GM23248 (cell line): ENCODE measurements at regions not wholly inside any gene's neighbourhood (a gene's known extent, or its start where the extent isn't known, plus 50 kb on each side); places are given as distances from the start of the nearest gene placed in this dataset.

ENCODE experiments used
- DNase-seq: peaks from one replicate; pipeline ENCODE4 v3.0.0-alpha.2; 2015
- H2AFZ ChIP-seq: fragments of 200-600 bp; sonication (generic); 2 replicates; pipeline ENCODE4 v1.6.1; 2016; ENCODE audit warnings: antibody characterized with exemption
- H3F3A ChIP-seq: fragments of 200-600 bp; sonication (generic); 2 replicates; pipeline ENCODE4 v1.6.1; 2016; ENCODE audit warnings: mild to moderate bottlenecking, antibody characterized with exemption, mixed run types; ENCODE audit not compliant: insufficient read depth
- H3K27ac ChIP-seq: fragments of 200-600 bp; sonication (generic); 2 replicates; pipeline ENCODE4 v1.5.1; 2016; ENCODE audit warnings: mild to moderate bottlenecking
- H3K27me3 ChIP-seq: fragments of 200-600 bp; sonication (generic); replicated peaks from 2 replicates; pipeline ENCODE4 v1.6.1; 2016; ENCODE audit warnings: mild to moderate bottlenecking; ENCODE audit not compliant: insufficient read depth
- H3K36me3 ChIP-seq: fragments of 200-600 bp; sonication (generic); 2 replicates; pipeline ENCODE4 v1.6.1; 2016; ENCODE audit warnings: low read depth, mild to moderate bottlenecking
- H3K4me1 ChIP-seq: fragments of 200-600 bp; sonication (generic); 2 replicates; pipeline ENCODE4 v1.6.1; 2016; ENCODE audit warnings: mild to moderate bottlenecking; ENCODE audit not compliant: insufficient read depth
- H3K4me2 ChIP-seq: fragments of 200-600 bp; sonication (generic); one replicate; pipeline ENCODE4 v1.6.1; 2016; ENCODE audit warnings: mild to moderate bottlenecking; ENCODE audit not compliant: unreplicated experiment
- H3K4me3 ChIP-seq: fragments of 200-600 bp; sonication (generic); 2 replicates; pipeline ENCODE4 v1.5.1; 2016; ENCODE audit warnings: mild to moderate bottlenecking
- H3K79me2 ChIP-seq: fragments of 200-600 bp; sonication (generic); 2 replicates; pipeline ENCODE4 v1.6.1; 2016; ENCODE audit warnings: mild to moderate bottlenecking; ENCODE audit not compliant: insufficient read depth
- H3K9ac ChIP-seq: fragments of 200-600 bp; sonication (generic); 2 replicates; pipeline ENCODE4 v1.6.1; 2016; ENCODE audit warnings: mild to moderate bottlenecking
- H3K9me2 ChIP-seq: fragments of 200-600 bp; sonication (generic); 2 replicates; pipeline ENCODE4 v1.6.1; 2016; ENCODE audit warnings: mixed run types, mild to moderate bottlenecking, moderate library complexity; ENCODE audit not compliant: insufficient read depth
- H3K9me3 ChIP-seq: fragments of 200-600 bp; sonication (generic); one replicate; pipeline ENCODE4 v1.6.1; 2017; ENCODE audit warnings: low read depth
- H4K20me1 ChIP-seq: fragments of 200-600 bp; sonication (generic); 2 replicates; pipeline ENCODE4 v1.6.0; 2016; ENCODE audit not compliant: insufficient read depth
- EZH2 ChIP-seq: fragments of 200-600 bp; sonication (generic); IDR thresholded peaks from 2 replicates; pipeline ENCODE4 v1.6.1; 2018; ENCODE audit warnings: antibody characterized with exemption, mild to moderate bottlenecking; ENCODE audit not compliant: insufficient read depth, poor library complexity, severe bottlenecking
- EZH2phosphoT487 ChIP-seq: fragments of 200-600 bp; sonication (generic); IDR thresholded peaks from 2 replicates; pipeline ENCODE4 v1.6.1; 2018; ENCODE audit warnings: antibody characterized with exemption, moderate library complexity, mild to moderate bottlenecking, low read depth; ENCODE audit not compliant: insufficient read depth
- WGBS, 2 experiments: methylation state at CpG; one replicate each; pipeline ENCODE4 v1.1.6; 2015 to 2017; ENCODE audit warnings: low lambda C conversion rate in 2 of 2, low coverage in 1 of 2; ENCODE audit errors: missing lambda C conversion rate in 2 of 2; 5-methylcytosine and 5-hydroxymethylcytosine counted together
- in situ Hi-C: fragments of 300-500 bp; cut with MboI; formaldehyde crosslinking; loops from 2 replicates; pipeline ENCODE4 v1.15.0; 2020

GRCh38 chr17:43319293-43320124 is 79.3 kb upstream of the ARL4D start:
- Histone ChIP-seq H3K4me3 (no peak overlapping the region), H3K27me3 (no peaks in the 10 kb centered on the region), H3K36me3 (no peaks in the 10 kb centered on the region), H3F3A (no peaks in the 10 kb centered on the region; the same call in 1 of the 2 replicates), H4K20me1 (no peaks in the 10 kb centered on the region), H3K9me3 (no peaks in the 10 kb centered on the region), H3K27ac (no peak overlapping the region), H3K79me2 (no peaks in the 10 kb centered on the region), H3K9me2 (no peaks in the 10 kb centered on the region), H3K4me1 (no peaks in the 10 kb centered on the region), H3K9ac (no peak overlapping the region), H3K4me2 (no peak overlapping the region), H2AFZ (no peak overlapping the region)
- no peak for TF ChIP-seq EZH2
- TF ChIP-seq EZH2phosphoT487: no peak
- no peak for DNase-seq
- 92 to 98% methylated on average over 4 of the region's 4 CpGs for WGBS, 2 experiments
- in situ Hi-C loops: loop anchor here (10.0 to 25.0 kb wide), 2 partner anchors 105 to 282 kb away; partner anchors contain the start of genes RND2 and TMEM106A

GRCh38 chr17:43316522-43317142 is 82.2 kb upstream of the ARL4D start:
- Histone ChIP-seq H3K4me1 (no peaks in the 10 kb centered on the region), H3K27ac (no peak overlapping the region; the same call in 1 of the 2 replicates), H3K27me3 (no peaks in the 10 kb centered on the region), H2AFZ (no peak overlapping the region), H3F3A (no peaks in the 10 kb centered on the region; the same call in 1 of the 2 replicates), H3K4me3 (no peak overlapping the region), H3K79me2 (no peaks in the 10 kb centered on the region), H3K9ac (no peak overlapping the region), H3K9me2 (no peaks in the 10 kb centered on the region), H3K36me3 (no peaks in the 10 kb centered on the region), H4K20me1 (no peaks in the 10 kb centered on the region), H3K9me3 (no peaks in the 10 kb centered on the region), H3K4me2 (no peak overlapping the region)
- in situ Hi-C loops: loop anchor here (10.0 to 25.0 kb wide), 2 partner anchors 102 to 279 kb away; partner anchors contain the start of genes RND2 and TMEM106A
- TF ChIP-seq EZH2phosphoT487: no peak
- TF ChIP-seq EZH2: no peak
- peak; percentile 41 for DNase-seq
- WGBS, 2 experiments: 28 to 33% methylated on average over 18 to 19 of the region's 19 CpGs

- 1 to 2% methylated on average over 14 to 15 of the region's 15 CpGs for WGBS, 2 experiments
- no peaks in the 10 kb centered on the region for H3K9me2 ChIP-seq
- H3K9ac ChIP-seq: no peak overlapping the region
- in situ Hi-C loops: loop anchor here (10.0 to 25.0 kb wide), 2 partner anchors 101 to 279 kb away; partner anchors contain the start of genes RND2 and TMEM106A
- H2AFZ ChIP-seq: no peak overlapping the region
- H3K4me2 ChIP-seq: no peak overlapping the region
- no peaks in the 10 kb centered on the region for H3K4me1 ChIP-seq
- no peak overlapping the region for H3K4me3 ChIP-seq
- H3K27ac ChIP-seq: no peak overlapping the region; the same call in 1 of the 2 replicates
- DNase-seq: no peak
- H3K27me3 ChIP-seq: no peaks in the 10 kb centered on the region
- TF ChIP-seq EZH2: no peak
- no peak for TF ChIP-seq EZH2phosphoT487
- H3F3A ChIP-seq: no peaks in the 10 kb centered on the region; the same call in 1 of the 2 replicates
- H3K36me3 ChIP-seq: no peaks in the 10 kb centered on the region
- no peaks in the 10 kb centered on the region for H3K79me2 ChIP-seq
- H3K9me3 ChIP-seq: no peaks in the 10 kb centered on the region
- no peaks in the 10 kb centered on the region for H4K20me1 ChIP-seq
Observed at GRCh38 chr17:43315858-43316521, 82.2 kb upstream of the RNU2-1 start.

- in situ Hi-C loops: loop anchor here (10.0 to 25.0 kb wide), 2 partner anchors 101 to 278 kb away; partner anchors contain the start of genes RND2 and TMEM106A
- DNase-seq: no peak
- H3K27me3 ChIP-seq: no peaks in the 10 kb centered on the region
- H2AFZ ChIP-seq: no peak overlapping the region
- no peaks in the 10 kb centered on the region for H3K79me2 ChIP-seq
- H3K9me3 ChIP-seq: no peaks in the 10 kb centered on the region
- no peak overlapping the region for H3K27ac ChIP-seq
- no peak overlapping the region for H3K4me3 ChIP-seq
- H3K9ac ChIP-seq: no peak overlapping the region
- H4K20me1 ChIP-seq: no peaks in the 10 kb centered on the region
- no peak overlapping the region for H3K4me2 ChIP-seq
- no peaks in the 10 kb centered on the region for H3K36me3 ChIP-seq
- no peak for TF ChIP-seq EZH2
- no peak for TF ChIP-seq EZH2phosphoT487
- WGBS, 2 experiments: 1% methylated on average over 29 to 31 of the region's 32 CpGs
- H3F3A ChIP-seq: no peaks in the 10 kb centered on the region; the same call in 1 of the 2 replicates
- no peaks in the 10 kb centered on the region for H3K9me2 ChIP-seq
- no peaks in the 10 kb centered on the region for H3K4me1 ChIP-seq
Observed at GRCh38 chr17:43315369-43315768, 81.6 kb upstream of the RNU2-1 start.
